Spleen (tissue), 11 donors: ENCODE measurements at regions not wholly inside any gene's neighbourhood (a gene's known extent, or its start where the extent isn't known, plus 50 kb on each side); places are given as distances from the start of the nearest gene placed in this dataset.
"Not testable (repeated sequence)": the region's sequence is repeated elsewhere in the genome, so short reads cannot be mapped to it uniquely, and the experiment has no call there.

Source experiments
- DNase-seq: peaks from one replicate; pipeline ENCODE4 v3.0.0-alpha.2; 2020
- H3K27ac ChIP-seq, 8 donors: fragments of 200-600 bp; sonication (generic) in 7 of 8; 1 replicate in 4 of 8; 2 replicates in 4 of 8; pipeline versions ENCODE4 v1.5.0 to v1.8.0; 2016 to 2021; ENCODE audit warnings: inconsistent platforms in 4 of 8, mild to moderate bottlenecking in 4 of 8, moderate library complexity in 1 of 8
- H3K27me3 ChIP-seq, 7 donors: fragments of 200-600 bp; sonication (generic) in 6 of 7; replicated peaks in 1 of 7; 1 replicate in 4 of 7; 2 replicates in 3 of 7; pipeline versions ENCODE4 v1.5.0 to v1.8.0; 2016 to 2021; ENCODE audit warnings: inconsistent platforms in 3 of 7, mild to moderate bottlenecking in 1 of 7
- H3K36me3 ChIP-seq, 6 donors: fragments of 200-600 bp; sonication (generic) in 5 of 6; 1 replicate in 4 of 6; 2 replicates in 2 of 6; pipeline versions ENCODE4 v1.5.0 to v1.8.0; 2016 to 2021; ENCODE audit warnings: inconsistent platforms in 2 of 6
- H3K4me1 ChIP-seq, 6 donors: fragments of 200-600 bp; sonication (generic) in 5 of 6; 1 replicate in 3 of 6; 2 replicates in 3 of 6; pipeline versions ENCODE4 v1.5.0 to v1.8.0; 2016 to 2021; ENCODE audit warnings: inconsistent platforms in 3 of 6
- H3K4me3 ChIP-seq, 8 donors: fragments of 200-600 bp; sonication (generic) in 7 of 8; 1 replicate in 4 of 8; 2 replicates in 4 of 8; pipeline versions ENCODE4 v1.5.0 to v1.8.0; 2016 to 2021; ENCODE audit warnings: inconsistent platforms in 4 of 8, mild to moderate bottlenecking in 4 of 8, moderate library complexity in 2 of 8
- H3K9me3 ChIP-seq, 8 donors: fragments of 200-600 bp; sonication (generic) in 7 of 8; 1 replicate in 4 of 8; 2 replicates in 4 of 8; pipeline versions ENCODE4 v1.5.0 to v1.8.0; 2016 to 2021; ENCODE audit warnings: inconsistent platforms in 4 of 8
- CTCF ChIP-seq, 11 experiments: fragments of 200-600 bp in 7 of 11; fragments of 450-650 bp in 4 of 11; sonication (generic) in 4 of 11; IDR thresholded peaks in 8 of 11; conservative IDR thresholded peaks in 3 of 11; 1 replicate in 7 of 11; 2 replicates in 4 of 11; pipeline versions ENCODE4 v1.4.0 to v1.8.0; 2016 to 2021; ENCODE audit warnings: antibody characterized with exemption in 11 of 11, inconsistent platforms in 4 of 11, mild to moderate bottlenecking in 1 of 11
- POLR2A ChIP-seq, 3 donors: fragments of 450-650 bp; IDR thresholded peaks; one replicate each; pipeline ENCODE4 v1.5.1; 2017; ENCODE audit warnings: antibody characterized with exemption in 3 of 3, mild to moderate bottlenecking in 1 of 3
- POLR2AphosphoS5 ChIP-seq, 3 donors: sonication (generic); formaldehyde crosslinking; IDR thresholded peaks; one replicate each; pipeline ENCODE4 v1.5.1; 2017; ENCODE audit warnings: antibody characterized with exemption in 3 of 3
- WGBS, 5 donors: extraction: QIAGEN DNeasy Blood & Tissue Kit in 3 of 5; methylation state at CpG; one replicate each; pipeline versions ENCODE4 v1.1.5 to v1.1.7; 2013 to 2018; 5-methylcytosine and 5-hydroxymethylcytosine counted together
- intact Hi-C: fragments of 100-400 bp; cut with DNase I; formaldehyde crosslinking; loops from one replicate; pipeline ENCODE4 v1.15.0; 2023; ENCODE audit warnings: low total_unique reads
- donor health status: healthy with polysubstance abuse.
- donor health status: DM: no; HTN: no; CAD: no; lungs with moderate emphysema.
- donor health status: DM: no; HTN: no; CAD: no.
- donor health status: Bipolar disorder and iron deficiency.
- donor health status: healthy.
- donor health status: DM: no; HTN: no; CAD: no.
- donor health status: DM: yes; HTN: yes; CAD: no.

GRCh38 chr10:36778651-36779050, 346.7 kb upstream of the ANKRD30A start:
- H3K27ac ChIP-seq: no peak overlapping the region
- intact Hi-C loops: loop anchor here (5.0 kb wide), 1 partner anchor 1141 kb away; no protein-coding TSS in a partner anchor
- no peaks in the 10 kb centered on the region for H3K36me3 ChIP-seq
- no peak for TF ChIP-seq POLR2A (IDR thresholded peaks at IDR 0.05)
- TF ChIP-seq CTCF (IDR thresholded peaks at IDR 0.05 in 8 of 11, conservative IDR thresholded peaks at IDR 0.05 in 3 of 11): no peak
- TF ChIP-seq POLR2AphosphoS5 (IDR thresholded peaks at IDR 0.05): no peak
- H3K4me1 ChIP-seq: peaks cover 0 to 16% (median 5%) of the 10 kb centered on the region in 6 donors
- H3K27me3 ChIP-seq: no peaks in the 10 kb centered on the region
- no peaks in the 10 kb centered on the region for H3K9me3 ChIP-seq
- DNase-seq: no peak
- H3K4me3 ChIP-seq: no peak overlapping the region

GRCh38 chr10:36773652-36774051, 351.7 kb upstream of the ANKRD30A start:
- intact Hi-C loops: no loop called here
- no peak for TF ChIP-seq POLR2AphosphoS5 (IDR thresholded peaks at IDR 0.05)

GRCh38 chr10:36771725-36772124, 353.7 kb upstream of the ANKRD30A start:
- Histone ChIP-seq H3K36me3 (no peaks in the 10 kb centered on the region), H3K4me3 (no peak overlapping the region), H3K4me1 (peaks cover 0 to 5% (median 0%) of the 10 kb centered on the region in 6 donors), H3K27ac (peak overlapping the region in 2 of 8 donors; percentile 21 to 53), H3K9me3 (no peaks in the 10 kb centered on the region), H3K27me3 (no peaks in the 10 kb centered on the region)
- intact Hi-C loops: no loop called here
- WGBS, 5 donors: 47 to 83% (median 77%) methylated on average over 1 of the region's 1 CpG
- no peak for TF ChIP-seq POLR2AphosphoS5 (IDR thresholded peaks at IDR 0.05)
- no peak for TF ChIP-seq CTCF (IDR thresholded peaks at IDR 0.05 in 8 of 11, conservative IDR thresholded peaks at IDR 0.05 in 3 of 11)
- TF ChIP-seq POLR2A (IDR thresholded peaks at IDR 0.05): no peak
- DNase-seq: no peak

More at GRCh38 chr10:36773652-36774051, 351.7 kb upstream of the ANKRD30A start:
- peaks cover 0 to 6% (median under 1%) of the 10 kb centered on the region in 6 donors for H3K4me1 ChIP-seq
- 88 to 96% (median 91%) methylated on average over 2 of the region's 2 CpGs for WGBS, 5 donors
- H3K27ac ChIP-seq: no peak overlapping the region
- DNase-seq: no peak
- H3K4me3 ChIP-seq: no peak overlapping the region
- no peaks in the 10 kb centered on the region for H3K9me3 ChIP-seq
- no peaks in the 10 kb centered on the region for H3K36me3 ChIP-seq
- H3K27me3 ChIP-seq: no peaks in the 10 kb centered on the region

- intact Hi-C loops, H3K9me3 ChIP-seq, H3K4me3 ChIP-seq, DNase-seq, H3K36me3 ChIP-seq, H3K27me3 ChIP-seq: not testable (repeated sequence)
- Histone ChIP-seq H3K4me1 (peaks cover 0 to 10% (median 2%) of the 10 kb centered on the region in 6 donors), H3K27ac (peak overlapping the region in 3 of 8 donors; percentile 35 to 64 (median 53))
- 73 to 96% (median 90%) methylated on average over 7 of the region's 7 CpGs for WGBS, 5 donors
Observed at GRCh38 chr10:36769741-36770140, 355.7 kb upstream of the ANKRD30A start.

GRCh38 chr10:36766940-36767339, 358.5 kb upstream of the ANKRD30A start:
- TF ChIP-seq POLR2AphosphoS5 (IDR thresholded peaks at IDR 0.05) (no peak), POLR2A (IDR thresholded peaks at IDR 0.05) (no peak), CTCF (IDR thresholded peaks at IDR 0.05 in 8 of 11, conservative IDR thresholded peaks at IDR 0.05 in 3 of 11) (no peak)
- no peaks in the 10 kb centered on the region for H3K27me3 ChIP-seq
- WGBS, 5 donors: 40 to 78% (median 59%) methylated on average over 3 of the region's 3 CpGs
- H3K36me3 ChIP-seq: no peaks in the 10 kb centered on the region
- peak overlapping the region in 4 of 8 donors; percentile 22 to 72 (median 40) for H3K27ac ChIP-seq
- H3K4me3 ChIP-seq: no peak overlapping the region
- no peak for DNase-seq
- intact Hi-C loops: no loop called here
- peaks cover 0 to 3% (median 0%) of the 10 kb centered on the region in 8 donors for H3K9me3 ChIP-seq
- peaks cover 0 to 10% (median 2%) of the 10 kb centered on the region in 6 donors for H3K4me1 ChIP-seq
